Activated T-helper 9 cell treated with anti-CD3 and anti-CD28 coated beads, Interleukin-2, amount 50 U/mL, for 16 hours (primary cell): ENCODE measurements at regions not wholly inside any gene's neighbourhood (a gene's known extent, or its start where the extent isn't known, plus 50 kb on each side); places are given as distances from the start of the nearest gene placed in this dataset.
"Not testable (repeated sequence)": the region's sequence is repeated elsewhere in the genome, so short reads cannot be mapped to it uniquely, and the experiment has no call there.

Experiments used
- DNase-seq: peaks from one replicate; pipeline ENCODE4 v3.0.0-alpha.2; 2020; ENCODE audit warnings: low read depth

DNA sequence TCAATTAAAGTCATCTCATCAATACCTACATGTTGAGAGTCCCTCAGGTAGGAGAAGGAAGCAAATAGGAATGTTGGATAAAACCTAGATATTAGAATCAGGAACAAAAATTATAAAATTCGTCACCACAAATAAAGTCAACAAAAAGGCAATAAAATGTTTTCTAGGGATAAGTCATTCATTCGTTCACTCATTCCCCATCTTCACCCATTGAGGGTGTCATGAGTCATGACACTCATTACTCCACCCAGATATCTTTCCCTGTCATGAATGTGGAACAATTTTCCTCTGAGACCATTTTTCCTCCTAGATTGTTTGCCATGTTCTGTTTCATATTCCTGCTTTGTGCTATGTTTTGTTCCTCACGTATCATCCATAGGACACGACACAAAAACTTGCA, 50.9 kb upstream of the OLIG3 start:
- DNase-seq = no peak

DNA sequence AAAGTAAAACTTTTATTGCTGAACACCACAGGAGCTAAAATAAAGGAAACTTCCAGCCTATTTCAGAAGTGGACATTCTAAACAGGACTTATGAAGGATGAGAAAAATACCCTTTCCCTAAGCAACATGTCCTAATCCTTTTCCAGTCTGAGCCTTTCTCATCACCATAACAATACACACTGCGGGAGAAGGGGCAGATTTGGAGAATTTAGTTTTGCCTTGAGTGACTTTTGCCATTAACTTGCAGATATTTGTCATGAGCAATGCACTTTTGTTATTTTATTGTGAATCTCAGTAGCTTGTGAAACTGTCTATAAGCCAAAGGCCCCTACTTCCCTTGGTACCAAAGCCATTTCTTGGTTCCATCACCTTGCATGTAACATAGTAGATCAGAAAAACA, 53.0 kb upstream of the OLIG3 start:
- DNase-seq = no peak

- DNase-seq = no peak
These were observed 53.4 kb upstream of the OLIG3 start for GRCh38 chr6:137547601-137548000.

DNA sequence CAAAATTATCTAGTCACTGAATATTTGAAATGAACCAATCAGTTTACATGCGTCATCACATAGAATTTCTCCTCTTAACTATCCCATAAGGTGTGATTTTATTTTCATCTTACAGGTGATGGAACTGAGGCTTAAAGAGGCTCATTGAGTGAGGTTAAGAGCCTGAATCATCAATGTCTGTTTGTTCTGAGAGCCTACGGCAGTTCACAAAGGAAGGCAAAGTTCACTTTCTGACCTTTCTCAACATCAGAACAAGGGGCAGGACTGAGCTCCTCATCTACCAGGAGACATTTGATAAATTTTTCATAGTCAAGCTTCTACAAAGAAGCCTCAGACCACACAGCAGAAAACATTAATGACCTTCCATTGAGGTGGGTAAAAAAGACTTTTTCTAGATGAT, 54.9 kb upstream of the OLIG3 start:
- DNase-seq = no peak

DNA sequence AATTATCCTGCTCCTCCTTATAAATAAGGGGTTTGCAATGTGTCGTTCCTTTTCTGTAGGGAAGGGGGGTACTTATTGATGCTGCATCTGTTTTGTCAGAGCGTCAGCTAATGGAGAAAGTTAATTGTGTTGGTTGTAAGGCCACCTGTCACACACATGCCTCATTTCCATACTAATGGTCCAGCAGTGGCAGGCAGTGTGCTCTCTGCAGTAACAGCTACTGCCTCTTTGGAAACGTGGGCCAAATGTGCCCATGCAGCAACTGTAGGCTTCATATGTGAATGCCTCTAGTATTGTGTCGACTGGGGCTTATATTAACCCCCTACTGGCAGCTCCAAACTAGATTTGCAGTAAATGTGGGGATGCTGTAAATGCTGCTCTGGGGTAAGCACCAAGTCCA, 56.3 kb upstream of the OLIG3 start:
- no peak for DNase-seq

- DNase-seq = no peak
These were observed 58.0 kb upstream of the OLIG3 start for GRCh38 chr6:137552146-137552545.

GRCh38 chr6:137552809-137553208, 58.6 kb upstream of the OLIG3 start:
- no peak for DNase-seq

DNA sequence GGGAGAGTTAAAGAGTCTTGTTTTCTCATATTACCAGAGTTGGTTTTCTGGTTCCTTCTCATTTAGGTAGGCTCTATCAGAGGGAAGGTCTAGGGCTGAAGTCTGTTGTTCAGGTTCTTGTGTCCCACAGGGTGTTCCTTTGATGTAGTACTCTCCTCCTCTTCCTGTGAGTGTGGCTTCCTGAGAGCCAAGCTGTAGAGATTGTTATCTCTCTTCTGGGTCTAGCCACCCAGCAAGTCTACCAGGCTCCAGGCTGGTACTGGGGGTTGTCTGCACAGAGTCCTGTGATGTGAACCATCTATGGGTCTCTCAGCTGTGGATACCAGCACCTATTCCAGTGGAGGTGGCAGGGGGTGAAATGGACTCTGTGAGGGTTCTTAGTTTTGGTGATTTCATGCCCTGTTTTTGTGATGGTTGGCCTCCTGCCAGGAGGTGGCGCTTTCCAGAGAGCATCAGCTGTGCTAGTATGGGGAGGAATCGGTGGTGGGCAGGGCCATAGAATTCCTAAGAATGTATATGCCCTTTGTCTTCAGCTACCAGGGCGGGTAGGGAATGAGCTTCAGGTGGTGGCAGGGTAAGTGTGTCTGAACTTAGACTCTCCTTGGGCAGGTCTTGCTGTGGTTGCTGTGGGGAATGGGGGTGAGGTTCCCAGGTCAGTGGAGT, 65.5 kb upstream of the OLIG3 start:
- not testable (repeated sequence) for DNase-seq

DNA sequence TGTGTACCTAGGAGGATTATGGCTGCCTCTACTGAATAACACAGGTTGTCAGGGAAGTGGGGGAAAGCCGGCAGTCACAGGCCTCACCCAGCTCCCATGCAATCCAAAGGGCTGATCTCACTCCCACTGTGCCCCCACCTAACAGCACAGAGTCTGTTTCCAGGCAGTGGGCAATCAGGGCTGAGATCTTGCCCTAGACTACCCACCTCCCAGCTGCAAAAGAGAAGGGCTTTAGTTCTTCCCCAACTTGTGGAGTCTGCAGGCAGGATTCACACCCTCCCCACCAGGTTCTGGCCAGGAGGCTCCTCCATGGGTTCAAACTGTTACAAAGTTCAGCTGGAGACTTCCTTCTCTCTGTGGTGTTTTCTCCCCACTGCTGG, 66.0 kb upstream of the OLIG3 start:
- DNase-seq = no peak

- DNase-seq = no peak
These were observed 73.9 kb upstream of the OLIG3 start for GRCh38 chr6:137568067-137568466.

DNA sequence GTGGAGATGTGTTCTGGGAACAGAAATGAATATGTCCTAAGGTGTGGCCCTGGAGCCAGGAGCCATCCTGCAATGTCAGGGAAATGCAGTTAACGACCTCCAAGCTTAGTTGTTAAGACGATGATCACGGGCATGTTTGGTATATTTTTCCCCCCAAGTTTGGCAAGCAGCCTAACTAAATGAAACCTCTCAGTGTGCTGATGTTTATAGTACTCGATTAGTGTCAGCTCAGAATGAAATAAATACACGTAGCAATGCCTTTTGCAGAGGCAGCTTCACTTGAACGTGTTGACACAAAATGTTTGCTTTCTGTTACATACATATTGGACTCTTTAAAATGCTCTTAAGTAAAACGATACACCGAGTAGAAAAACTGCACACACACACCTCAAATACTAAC, 76.2 kb upstream of the OLIG3 start:
- DNase-seq = no peak

DNA sequence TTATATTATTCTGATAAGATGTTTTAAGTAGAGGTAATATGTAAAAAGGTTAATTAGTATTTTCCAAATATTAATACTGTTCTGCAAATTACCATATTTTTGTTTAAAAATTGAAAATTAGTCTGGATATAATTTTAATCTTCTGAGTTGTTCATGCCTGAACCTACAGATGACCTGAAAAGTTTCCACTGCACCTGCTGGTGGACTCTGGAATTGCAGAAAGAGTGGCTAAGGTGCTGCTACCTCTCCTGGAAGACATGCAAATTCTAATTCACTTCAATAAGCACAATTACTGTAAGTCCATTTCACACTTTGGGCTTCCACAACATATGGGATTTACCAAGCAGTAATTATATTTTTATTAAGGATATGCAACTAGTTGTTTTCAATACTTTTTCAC, 77.7 kb upstream of the OLIG3 start:
- peak; percentile 16 for DNase-seq

GRCh38 chr6:137573739-137574138, 79.5 kb upstream of the OLIG3 start:
- no peak for DNase-seq

DNA sequence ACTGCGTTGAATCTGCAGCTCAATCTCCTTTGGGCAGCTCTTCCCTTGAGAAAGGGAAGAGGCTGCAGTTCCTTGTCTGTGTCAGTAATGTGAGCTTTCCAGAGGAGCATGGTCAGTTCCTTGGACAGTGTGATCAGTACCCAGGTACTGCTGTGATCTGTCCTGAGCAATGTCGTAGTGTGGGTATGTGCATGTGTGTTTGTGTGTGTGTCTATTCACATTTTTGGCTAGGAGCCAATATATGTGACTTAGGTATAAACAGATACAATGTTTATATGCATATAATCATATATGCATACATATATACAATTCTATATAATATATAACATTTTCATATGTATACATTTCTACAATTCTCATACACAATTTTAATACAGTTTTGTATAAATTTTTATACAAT, 85.4 kb upstream of the OLIG3 start:
- DNase-seq = no peak

GRCh38 chr6:137581019-137581707, 87.0 kb upstream of the OLIG3 start:
- DNase-seq = no peak

GRCh38 chr6:137583519-137583918, 89.3 kb upstream of the OLIG3 start:
- DNase-seq = not testable (repeated sequence)

GRCh38 chr6:137588472-137588871, 94.3 kb upstream of the OLIG3 start:
- DNase-seq = no peak

GRCh38 chr6:137589067-137589848, 95.1 kb upstream of the OLIG3 start:
- DNase-seq = peak; percentile 20

DNA sequence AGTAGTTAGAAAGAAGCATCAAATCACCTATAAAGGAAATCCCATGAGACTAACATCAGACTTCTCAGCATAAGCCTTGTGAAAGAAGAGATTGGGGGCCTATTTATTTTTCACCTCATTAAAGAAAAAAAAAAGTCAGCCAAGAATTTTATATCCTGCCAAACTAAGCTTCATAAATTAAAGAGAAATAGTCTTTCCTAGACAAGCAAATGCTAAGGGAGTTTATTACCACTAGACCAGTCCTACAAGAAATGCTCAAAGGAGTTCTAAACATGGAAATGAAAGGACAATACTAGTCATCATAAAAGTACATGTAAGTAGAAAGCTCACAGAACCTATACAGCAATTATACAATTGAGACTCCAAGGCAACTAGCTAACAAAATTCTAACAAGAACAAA, 96.5 kb upstream of the OLIG3 start:
- DNase-seq = no peak

- DNase-seq = no peak
These were observed 107.3 kb upstream of the OLIG3 start for GRCh38 chr6:137601471-137601870.

- no peak for DNase-seq
These were observed 108.4 kb upstream of the OLIG3 start for GRCh38 chr6:137602313-137603197.

DNA sequence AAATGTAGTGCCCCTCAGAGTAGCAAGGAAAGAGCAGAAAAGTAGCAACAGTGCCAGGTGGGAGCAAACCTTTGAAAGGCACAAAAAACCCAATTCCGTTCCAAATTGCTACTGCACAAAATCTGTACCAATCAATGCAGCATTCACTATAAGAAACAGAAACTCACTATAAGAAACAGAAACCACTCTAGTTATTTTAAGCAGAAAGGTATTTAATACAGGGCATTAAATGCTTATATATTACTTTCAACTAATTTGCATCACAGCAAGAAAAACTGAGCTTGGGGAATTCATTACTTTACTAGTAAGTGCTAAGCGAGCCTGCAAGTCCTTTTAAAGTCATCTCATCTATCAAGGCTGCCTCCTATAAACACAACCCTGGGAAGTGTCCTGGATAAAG, 116.5 kb upstream of the OLIG3 start:
- no peak for DNase-seq
